RWPE2 (cell line): ENCODE measurements at regions not wholly inside any gene's neighbourhood (a gene's known extent, or its start where the extent isn't known, plus 50 kb on each side); places are given as distances from the start of the nearest gene placed in this dataset.

ENCODE experiments used
- ATAC-seq: fragments of 200-7000 bp; cut with Tn5 transposase; 3 replicates; pipeline ENCODE4 v1.9.1; 2021; ENCODE audit warnings: low read depth
- DNase-seq: peaks from one replicate; pipeline ENCODE4 v3.0.0-alpha.2; 2020; ENCODE audit warnings: low spot score
- H3K27ac ChIP-seq: fragments of 450-650 bp; 2 replicates; pipeline ENCODE4 v1.5.1; 2017; ENCODE audit warnings: mild to moderate bottlenecking; ENCODE audit not compliant: poor library complexity, severe bottlenecking
- H3K27me3 ChIP-seq: fragments of 250-450 bp; sonication (Bioruptor Pico); 2 replicates; pipeline ENCODE4 v1.5.1; 2021; ENCODE audit warnings: mild to moderate bottlenecking, moderate library complexity; ENCODE audit not compliant: insufficient read depth, poor library complexity, severe bottlenecking
- H3K36me3 ChIP-seq: fragments of 250-450 bp; sonication (Bioruptor Pico); 2 replicates; pipeline ENCODE4 v1.5.1; 2020; ENCODE audit warnings: low read depth, mild to moderate bottlenecking, moderate library complexity
- H3K4me1 ChIP-seq: fragments of 250-450 bp; sonication (Bioruptor Pico); 2 replicates; pipeline ENCODE4 v1.5.1; 2021; ENCODE audit warnings: mild to moderate bottlenecking, moderate library complexity; ENCODE audit not compliant: insufficient read depth, poor library complexity, severe bottlenecking
- H3K4me3 ChIP-seq: fragments of 250-450 bp; sonication (Bioruptor Pico); 2 replicates; pipeline ENCODE4 v1.5.1; 2021; ENCODE audit warnings: mild to moderate bottlenecking, moderate library complexity; ENCODE audit not compliant: severe bottlenecking
- H3K9me3 ChIP-seq: fragments of 250-450 bp; sonication (Bioruptor Pico); 2 replicates; pipeline ENCODE4 v1.5.1; 2021; ENCODE audit warnings: mild to moderate bottlenecking, moderate library complexity; ENCODE audit not compliant: severe bottlenecking
- TF ChIP-seq, protein P1 (sequence below): fragments of 450-650 bp; IDR thresholded peaks from one replicate; pipeline ENCODE4 v1.5.1; 2017; ENCODE audit warnings: mild to moderate bottlenecking, moderate library complexity; ENCODE audit not compliant: poor library complexity, severe bottlenecking

- ATAC-seq = no peak
- no peak overlapping the region for H3K4me3 ChIP-seq
- H3K27me3 ChIP-seq = no peaks in the 10 kb centered on the region
- no peak overlapping the region for H3K27ac ChIP-seq
- H3K36me3 ChIP-seq = no peaks in the 10 kb centered on the region
- H3K9me3 ChIP-seq = no peaks in the 10 kb centered on the region
- H3K4me1 ChIP-seq = no peaks in the 10 kb centered on the region
- no peak for DNase-seq
- TF ChIP-seq, protein P1, sequence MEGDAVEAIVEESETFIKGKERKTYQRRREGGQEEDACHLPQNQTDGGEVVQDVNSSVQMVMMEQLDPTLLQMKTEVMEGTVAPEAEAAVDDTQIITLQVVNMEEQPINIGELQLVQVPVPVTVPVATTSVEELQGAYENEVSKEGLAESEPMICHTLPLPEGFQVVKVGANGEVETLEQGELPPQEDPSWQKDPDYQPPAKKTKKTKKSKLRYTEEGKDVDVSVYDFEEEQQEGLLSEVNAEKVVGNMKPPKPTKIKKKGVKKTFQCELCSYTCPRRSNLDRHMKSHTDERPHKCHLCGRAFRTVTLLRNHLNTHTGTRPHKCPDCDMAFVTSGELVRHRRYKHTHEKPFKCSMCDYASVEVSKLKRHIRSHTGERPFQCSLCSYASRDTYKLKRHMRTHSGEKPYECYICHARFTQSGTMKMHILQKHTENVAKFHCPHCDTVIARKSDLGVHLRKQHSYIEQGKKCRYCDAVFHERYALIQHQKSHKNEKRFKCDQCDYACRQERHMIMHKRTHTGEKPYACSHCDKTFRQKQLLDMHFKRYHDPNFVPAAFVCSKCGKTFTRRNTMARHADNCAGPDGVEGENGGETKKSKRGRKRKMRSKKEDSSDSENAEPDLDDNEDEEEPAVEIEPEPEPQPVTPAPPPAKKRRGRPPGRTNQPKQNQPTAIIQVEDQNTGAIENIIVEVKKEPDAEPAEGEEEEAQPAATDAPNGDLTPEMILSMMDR = no peak
Observed at GRCh38 chr6:44615621-44616020, 228.1 kb downstream of the CDC5L start.

- Histone ChIP-seq H3K36me3 (no peaks in the 10 kb centered on the region), H3K27ac (no peak overlapping the region), H3K4me1 (no peaks in the 10 kb centered on the region), H3K4me3 (no peak overlapping the region), H3K27me3 (no peaks in the 10 kb centered on the region), H3K9me3 (no peaks in the 10 kb centered on the region)
- TF ChIP-seq, protein P1 = no peak
- ATAC-seq (no peak), DNase-seq (no peak)
Observed at GRCh38 chr6:44617416-44617815, 229.9 kb downstream of the CDC5L start.

- no peak overlapping the region for H3K4me3 ChIP-seq
- no peak overlapping the region for H3K27ac ChIP-seq
- no peak for DNase-seq
- no peaks in the 10 kb centered on the region for H3K4me1 ChIP-seq
- H3K27me3 ChIP-seq = no peaks in the 10 kb centered on the region
- no peaks in the 10 kb centered on the region for H3K9me3 ChIP-seq
- TF ChIP-seq, protein P1 = no peak
- ATAC-seq = no peak
- H3K36me3 ChIP-seq = no peaks in the 10 kb centered on the region
Observed at GRCh38 chr6:44618371-44618770, 230.9 kb downstream of the CDC5L start.

GRCh38 chr6:44620922-44621321 lies 233.4 kb downstream of the CDC5L start:
- DNase-seq = no peak
- Histone ChIP-seq H3K4me3 (no peak overlapping the region), H3K27ac (no peak overlapping the region), H3K4me1 (no peaks in the 10 kb centered on the region), H3K36me3 (no peaks in the 10 kb centered on the region), H3K27me3 (no peaks in the 10 kb centered on the region), H3K9me3 (no peaks in the 10 kb centered on the region)
- TF ChIP-seq, protein P1 = no peak
- ATAC-seq = no peak

GRCh38 chr6:44621846-44622245 lies 234.3 kb downstream of the CDC5L start:
- TF ChIP-seq, protein P1 = no peak
- H3K4me3 ChIP-seq = no peak overlapping the region
- no peaks in the 10 kb centered on the region for H3K9me3 ChIP-seq
- DNase-seq (no peak), ATAC-seq (no peak)
- no peaks in the 10 kb centered on the region for H3K36me3 ChIP-seq
- H3K27ac ChIP-seq = no peak overlapping the region
- no peaks in the 10 kb centered on the region for H3K27me3 ChIP-seq
- H3K4me1 ChIP-seq = no peaks in the 10 kb centered on the region
